Breast epithelium (tissue), 4 donors: ENCODE measurements at regions not wholly inside any gene's neighbourhood (a gene's known extent, or its start where the extent isn't known, plus 50 kb on each side); places are given as distances from the start of the nearest gene placed in this dataset.

Source experiments
- DNase-seq, 2 donors: peaks; one replicate each; pipeline ENCODE4 v3.0.0-alpha.2; 2019; ENCODE audit warnings: low spot score in 2 of 2
- H3K27ac ChIP-seq, 2 donors: fragments of 200-600 bp; sonication (generic) in 1 of 2; one replicate each; pipeline ENCODE4 v1.5.1; 2016 to 2019; ENCODE audit warnings: mild to moderate bottlenecking in 1 of 2
- H3K27me3 ChIP-seq, 2 donors: fragments of 200-600 bp; sonication (generic) in 1 of 2; one replicate each; pipeline versions ENCODE4 v1.5.1 to v1.6.0; 2017 to 2019; ENCODE audit warnings: control low read depth in 1 of 2, mild to moderate bottlenecking in 1 of 2
- H3K36me3 ChIP-seq: fragments of 200-600 bp; one replicate; pipeline ENCODE4 v1.5.1; 2019
- H3K4me1 ChIP-seq, 2 donors: fragments of 200-600 bp; sonication (generic); one replicate each; pipeline ENCODE4 v1.5.1; 2016 to 2019; ENCODE audit warnings: control low read depth in 1 of 2
- H3K4me3 ChIP-seq, 3 donors: fragments of 200-600 bp; sonication (generic); 1 replicate in 2 of 3; 2 replicates in 1 of 3; pipeline ENCODE4 v1.5.1; 2016 to 2019; ENCODE audit warnings: mild to moderate bottlenecking in 3 of 3, moderate library complexity in 2 of 3
- H3K9me3 ChIP-seq, 2 donors: fragments of 200-600 bp; sonication (generic) in 1 of 2; one replicate each; pipeline ENCODE4 v1.5.1; 2016 to 2019; ENCODE audit warnings: control low read depth in 1 of 2
- POLR2A ChIP-seq: fragments of 450-650 bp; IDR thresholded peaks from one replicate; pipeline ENCODE4 v1.6.1; 2016; ENCODE audit warnings: antibody characterized with exemption, mild to moderate bottlenecking, moderate library complexity
- POLR2AphosphoS5 ChIP-seq, 3 donors: sonication (generic); formaldehyde crosslinking; IDR thresholded peaks; one replicate each; pipeline ENCODE4 v1.6.1; 2017; ENCODE audit warnings: antibody characterized with exemption in 3 of 3
- intact Hi-C: fragments of 100-400 bp; cut with DNase I; formaldehyde crosslinking; loops from one replicate; pipeline ENCODE4 v1.15.1; 2023; ENCODE audit warnings: low total_unique reads
- TF ChIP-seq, protein P1 (sequence below), 3 donors: fragments of 450-650 bp; IDR thresholded peaks; one replicate each; pipeline ENCODE4 v1.5.1; 2016 to 2017; ENCODE audit warnings: antibody characterized with exemption in 3 of 3, mild to moderate bottlenecking in 3 of 3, moderate library complexity in 3 of 3

DNA sequence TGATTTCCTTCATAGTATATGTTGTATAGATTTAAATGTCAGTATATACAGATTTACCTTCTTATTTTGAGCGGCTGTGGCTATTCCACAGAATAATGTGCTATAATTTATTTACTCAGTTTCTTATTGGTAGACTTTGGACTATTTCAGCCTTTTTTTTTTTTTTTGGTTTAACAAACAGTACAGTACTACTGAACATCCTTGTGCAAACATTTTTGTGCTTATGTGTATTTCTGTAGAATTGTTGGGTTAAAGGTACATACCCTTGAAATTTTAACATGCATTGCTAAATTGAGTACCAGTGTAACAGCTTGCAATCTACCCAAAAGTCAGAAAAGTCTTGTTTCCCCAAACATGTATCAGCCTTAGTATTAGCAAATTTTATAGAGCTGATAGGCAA is 68.8 kb downstream of the HHEX start:
- H3K27ac ChIP-seq: no peak overlapping the region
- H3K9me3 ChIP-seq: no peaks in the 10 kb centered on the region
- DNase-seq: no peak
- peaks cover 0 to 8% of the 10 kb centered on the region in 2 donors for H3K4me1 ChIP-seq
- no peaks in the 10 kb centered on the region for H3K36me3 ChIP-seq
- TF ChIP-seq, protein P1, sequence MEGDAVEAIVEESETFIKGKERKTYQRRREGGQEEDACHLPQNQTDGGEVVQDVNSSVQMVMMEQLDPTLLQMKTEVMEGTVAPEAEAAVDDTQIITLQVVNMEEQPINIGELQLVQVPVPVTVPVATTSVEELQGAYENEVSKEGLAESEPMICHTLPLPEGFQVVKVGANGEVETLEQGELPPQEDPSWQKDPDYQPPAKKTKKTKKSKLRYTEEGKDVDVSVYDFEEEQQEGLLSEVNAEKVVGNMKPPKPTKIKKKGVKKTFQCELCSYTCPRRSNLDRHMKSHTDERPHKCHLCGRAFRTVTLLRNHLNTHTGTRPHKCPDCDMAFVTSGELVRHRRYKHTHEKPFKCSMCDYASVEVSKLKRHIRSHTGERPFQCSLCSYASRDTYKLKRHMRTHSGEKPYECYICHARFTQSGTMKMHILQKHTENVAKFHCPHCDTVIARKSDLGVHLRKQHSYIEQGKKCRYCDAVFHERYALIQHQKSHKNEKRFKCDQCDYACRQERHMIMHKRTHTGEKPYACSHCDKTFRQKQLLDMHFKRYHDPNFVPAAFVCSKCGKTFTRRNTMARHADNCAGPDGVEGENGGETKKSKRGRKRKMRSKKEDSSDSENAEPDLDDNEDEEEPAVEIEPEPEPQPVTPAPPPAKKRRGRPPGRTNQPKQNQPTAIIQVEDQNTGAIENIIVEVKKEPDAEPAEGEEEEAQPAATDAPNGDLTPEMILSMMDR (IDR thresholded peaks at IDR 0.05): no peak
- TF ChIP-seq POLR2A (no peak), POLR2AphosphoS5 (IDR thresholded peaks at IDR 0.05) (no peak)
- no peaks in the 10 kb centered on the region for H3K27me3 ChIP-seq
- intact Hi-C loops: no loop called here
- no peak overlapping the region for H3K4me3 ChIP-seq

DNA sequence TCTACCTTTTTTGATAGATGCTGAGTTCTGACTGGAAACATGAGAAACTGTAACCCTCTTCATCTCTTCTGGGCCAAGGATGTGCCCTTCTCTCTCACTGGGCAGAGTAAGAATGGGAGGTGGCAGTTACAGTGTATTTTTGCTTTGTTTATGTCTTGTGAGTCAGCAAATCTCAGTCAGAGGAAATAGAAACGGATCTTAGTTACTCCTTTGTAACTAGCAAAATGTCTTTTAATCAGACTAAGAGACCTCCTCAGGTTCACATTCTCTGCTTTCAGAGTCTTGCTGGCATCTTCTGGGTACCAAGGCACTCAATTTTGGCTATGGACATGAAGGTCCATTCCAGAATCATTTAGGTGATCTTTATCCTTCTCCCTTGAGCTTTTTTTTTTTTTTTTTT is 70.9 kb downstream of the HHEX start:
- Histone ChIP-seq H3K27me3 (no peaks in the 10 kb centered on the region), H3K36me3 (no peaks in the 10 kb centered on the region), H3K4me1 (peaks cover 0 to 8% of the 10 kb centered on the region in 2 donors), H3K27ac (no peak overlapping the region), H3K9me3 (no peaks in the 10 kb centered on the region), H3K4me3 (no peak overlapping the region)
- no peak for DNase-seq
- intact Hi-C loops: no loop called here
- TF ChIP-seq, protein P1 (IDR thresholded peaks at IDR 0.05): no peak

DNA sequence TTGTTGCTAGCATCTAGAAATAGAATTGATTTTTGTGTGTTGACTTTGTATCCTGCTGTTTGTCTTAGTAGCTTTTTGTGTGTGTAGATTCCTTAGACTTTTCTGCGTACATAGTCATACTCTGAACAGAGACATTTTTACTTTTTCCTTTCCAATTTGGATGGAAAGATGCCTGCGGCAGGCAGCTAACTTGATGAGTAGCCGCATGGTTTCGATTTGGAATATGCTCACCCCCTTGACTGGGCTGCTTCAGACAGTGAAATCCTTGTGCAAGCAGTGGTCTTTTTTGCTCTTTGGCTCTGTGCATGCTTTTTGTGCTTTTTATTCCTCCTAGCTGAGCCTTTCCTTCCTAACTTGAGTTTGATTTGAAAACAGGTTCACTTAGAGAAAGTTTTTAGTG is 71.8 kb downstream of the HHEX start:
- DNase-seq: no peak
- Histone ChIP-seq H3K27ac (no peak overlapping the region), H3K4me1 (peaks cover 0 to 8% of the 10 kb centered on the region in 2 donors), H3K27me3 (no peaks in the 10 kb centered on the region), H3K4me3 (no peak overlapping the region), H3K9me3 (no peaks in the 10 kb centered on the region), H3K36me3 (no peaks in the 10 kb centered on the region)
- intact Hi-C loops: no loop called here
- TF ChIP-seq, protein P1 (IDR thresholded peaks at IDR 0.05): no peak
- no peak for TF ChIP-seq POLR2A
- TF ChIP-seq POLR2AphosphoS5 (IDR thresholded peaks at IDR 0.05): no peak

DNA sequence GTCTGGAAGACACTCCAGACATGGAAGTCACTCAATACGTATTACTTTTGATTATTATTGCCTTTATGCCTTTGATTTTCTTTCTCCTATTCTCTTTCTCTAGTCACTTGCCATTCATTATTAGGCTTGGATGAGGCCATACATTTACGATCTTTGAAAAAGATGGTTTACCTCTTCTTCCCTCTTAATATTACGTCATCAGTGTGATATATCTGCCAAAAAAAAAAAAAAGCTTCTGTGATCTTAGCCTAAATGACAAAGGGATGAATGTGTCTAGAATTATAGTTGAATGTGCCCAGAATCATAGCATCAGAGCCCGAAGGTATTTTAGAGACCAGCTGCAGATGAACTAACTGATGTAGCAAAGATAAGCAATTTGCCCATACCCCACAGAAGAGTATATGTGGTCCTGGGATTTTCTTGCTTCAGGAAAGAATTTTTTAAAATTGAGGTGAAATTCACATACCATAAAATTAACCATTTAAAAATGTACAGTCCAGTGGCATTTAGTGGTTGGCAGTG is 73.9 kb downstream of the HHEX start:
- Histone ChIP-seq H3K27ac (no peak overlapping the region), H3K36me3 (no peaks in the 10 kb centered on the region), H3K4me1 (no peaks in the 10 kb centered on the region), H3K27me3 (no peaks in the 10 kb centered on the region), H3K4me3 (no peak overlapping the region), H3K9me3 (peaks cover 0 to 14% of the 10 kb centered on the region in 2 donors)
- intact Hi-C loops: no loop called here
- no peak for DNase-seq
- TF ChIP-seq, protein P1 (IDR thresholded peaks at IDR 0.05): no peak

DNA sequence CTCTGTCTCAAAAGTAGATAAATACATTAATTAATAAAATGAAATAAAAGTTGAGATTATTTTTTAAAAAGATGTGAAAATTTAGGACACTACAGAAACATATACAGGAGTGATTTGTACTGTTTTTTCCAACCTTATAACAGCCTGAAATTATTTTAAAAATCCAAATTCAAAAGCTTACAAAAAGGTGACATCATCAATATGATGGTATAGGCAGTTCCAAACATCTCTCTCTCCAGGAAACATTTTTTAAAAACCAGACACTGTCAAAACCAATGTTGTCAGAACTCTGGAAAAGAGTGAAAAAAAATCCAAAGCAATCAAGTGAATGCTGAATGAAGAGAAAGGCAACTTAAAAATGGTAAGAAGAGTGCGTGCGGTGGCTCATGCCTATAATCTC is 76.7 kb downstream of the HHEX start:
- H3K4me3 ChIP-seq: no peak overlapping the region
- no peak for TF ChIP-seq POLR2A
- no peak for TF ChIP-seq POLR2AphosphoS5 (IDR thresholded peaks at IDR 0.05)
- TF ChIP-seq, protein P1 (IDR thresholded peaks at IDR 0.05): no peak
- intact Hi-C loops: no loop called here

More for the DNA sequence above, 76.7 kb downstream of the HHEX start:
- DNase-seq: no peak
- H3K27ac ChIP-seq: no peak overlapping the region
- peaks cover 0 to 14% of the 10 kb centered on the region in 2 donors for H3K9me3 ChIP-seq
- H3K36me3 ChIP-seq: no peaks in the 10 kb centered on the region
- H3K27me3 ChIP-seq: no peaks in the 10 kb centered on the region
- H3K4me1 ChIP-seq: no peaks in the 10 kb centered on the region
